NCI-H2227 treated with DMSO at 0.1 percent for 48 hours (cell line): ENCODE measurements at regions not wholly inside any gene's neighbourhood (a gene's known extent, or its start where the extent isn't known, plus 50 kb on each side); places are given as distances from the start of the nearest gene placed in this dataset.
A peak's percentile ranks its signal among the peaks of the same experiment; 100 is the strongest.

Experiments
- DNase-seq: peaks from one replicate; lab custom pipeline; 2025; lab: John Stamatoyannopoulos, UW

- no peak for DNase-seq
These were observed 1927.2 kb downstream of the TP53TG3F start for GRCh38 chr16:35386619-35387018.

- DNase-seq, result peak; percentile 63
These were observed 1931.9 kb downstream of the TP53TG3F start for GRCh38 chr16:35391328-35391727.

- no peak for DNase-seq
These were observed 1938.8 kb downstream of the TP53TG3F start for GRCh38 chr16:35398180-35398579.

- DNase-seq, result no peak
These were observed 1939.7 kb downstream of the TP53TG3F start for GRCh38 chr16:35399133-35399532.

- DNase-seq, result no peak
These were observed 1944.9 kb downstream of the TP53TG3F start for GRCh38 chr16:35404273-35404672.

- DNase-seq, result no peak
These were observed 1946.1 kb downstream of the TP53TG3F start for GRCh38 chr16:35405526-35405925.

GRCh38 chr16:35409503-35409902 lies 1950.1 kb downstream of the TP53TG3F start:
- DNase-seq, result no peak

- no peak for DNase-seq
These were observed 1951.0 kb downstream of the TP53TG3F start for GRCh38 chr16:35410438-35410837.

GRCh38 chr16:35411156-35411555 lies 1951.7 kb downstream of the TP53TG3F start:
- no peak for DNase-seq

- DNase-seq, result no peak
These were observed 1954.7 kb downstream of the TP53TG3F start for GRCh38 chr16:35414139-35414538.

- DNase-seq, result no peak
These were observed 1955.2 kb downstream of the TP53TG3F start for GRCh38 chr16:35414563-35414962.

GRCh38 chr16:35425270-35425669 lies 1965.9 kb downstream of the TP53TG3F start:
- DNase-seq, result peak; percentile 7

GRCh38 chr16:35431829-35432663 lies 1972.6 kb downstream of the TP53TG3F start:
- DNase-seq, result no peak

GRCh38 chr16:35440875-35441274 lies 1981.5 kb downstream of the TP53TG3F start:
- DNase-seq, result no peak

GRCh38 chr16:35447010-35447558 lies 1987.7 kb downstream of the TP53TG3F start:
- DNase-seq, result no peak

- DNase-seq, result no peak
These were observed 1990.3 kb downstream of the TP53TG3F start for GRCh38 chr16:35449663-35450062.

GRCh38 chr16:35450648-35451047 lies 1991.2 kb downstream of the TP53TG3F start:
- DNase-seq, result no peak

- DNase-seq, result no peak
These were observed 1993.1 kb downstream of the TP53TG3F start for GRCh38 chr16:35452471-35452870.

GRCh38 chr16:35463358-35463757 lies 2003.9 kb downstream of the TP53TG3F start:
- DNase-seq, result no peak

GRCh38 chr16:35480361-35480760 lies 2020.9 kb downstream of the TP53TG3F start:
- DNase-seq, result no peak

GRCh38 chr16:35480988-35481387 lies 2021.6 kb downstream of the TP53TG3F start:
- DNase-seq, result no peak

GRCh38 chr16:35485915-35486314 lies 2026.5 kb downstream of the TP53TG3F start:
- no peak for DNase-seq

- peak; percentile 76 for DNase-seq
These were observed 2032.8 kb downstream of the TP53TG3F start for GRCh38 chr16:35492225-35492624.

GRCh38 chr16:35497399-35497798 lies 2038.0 kb downstream of the TP53TG3F start:
- DNase-seq, result no peak
